ENCODE measurements at regions not wholly inside any gene's neighbourhood (a gene's known extent, or its start where the extent isn't known, plus 50 kb on each side); places are given as distances from the start of the nearest gene placed in this dataset.

- no peak for TF ChIP-seq CTCF (optimal IDR thresholded peaks at IDR 0.05 in 1 of 3, IDR thresholded peaks at IDR 0.05 in 1 of 3, conservative IDR thresholded peaks at IDR 0.05 in 1 of 3; ENCODE audit: extremely low read depth in 1 of 3, insufficient read depth in 2 of 3, low read length in 3 of 3)
- TF ChIP-seq EZH2 (IDR thresholded peaks at IDR 0.05; ENCODE audit: low read length), result no peak
Measured at GRCh38 chr16:80915079-80915450, 91.6 kb downstream of the CMC2 start.
